Heart right ventricle (tissue), 16 donors: ENCODE measurements at regions not wholly inside any gene's neighbourhood (a gene's known extent, or its start where the extent isn't known, plus 50 kb on each side); places are given as distances from the start of the nearest gene placed in this dataset.

Experiments
- ATAC-seq, 8 donors: fragments of 200-7000 bp; cut with Tn5 transposase; one replicate each; pipeline ENCODE4 v1.9.1; 2020; ENCODE audit warnings: mild to moderate bottlenecking in 8 of 8, moderate library complexity in 8 of 8, moderate number of reproducible peaks in 1 of 8
- DNase-seq, 2 donors: peaks; one replicate each; pipeline ENCODE4 v3.0.0-alpha.2; 2020
- H3K27ac ChIP-seq, 10 donors: fragments of 200-600 bp; sonication (generic) in 2 of 10; one replicate each; pipeline versions ENCODE4 v1.5.0 to v1.8.0; 2020 to 2022; ENCODE audit warnings: mild to moderate bottlenecking in 3 of 10
- H3K27me3 ChIP-seq, 7 donors: fragments of 200-600 bp; one replicate each; pipeline ENCODE4 v1.8.0; 2021 to 2022; ENCODE audit warnings: mild to moderate bottlenecking in 2 of 7
- H3K36me3 ChIP-seq, 9 donors: fragments of 200-600 bp; sonication (generic) in 1 of 9; one replicate each; pipeline versions ENCODE4 v1.5.0 to v1.8.0; 2020 to 2022; ENCODE audit warnings: mild to moderate bottlenecking in 2 of 9
- H3K4me1 ChIP-seq, 9 donors: fragments of 200-600 bp; sonication (generic) in 1 of 9; one replicate each; pipeline versions ENCODE4 v1.5.0 to v1.8.0; 2020 to 2022; ENCODE audit warnings: mild to moderate bottlenecking in 4 of 9
- H3K4me3 ChIP-seq, 10 donors: fragments of 200-600 bp; sonication (generic) in 2 of 10; one replicate each; pipeline versions ENCODE4 v1.5.0 to v1.8.0; 2020 to 2022; ENCODE audit warnings: mild to moderate bottlenecking in 7 of 10, moderate library complexity in 2 of 10
- H3K9me3 ChIP-seq, 11 donors: fragments of 200-600 bp in 10 of 11; sonication (generic) in 2 of 11; one replicate each; pipeline versions ENCODE4 v1.5.0 to v1.8.0; 2013 to 2022; ENCODE audit warnings: mild to moderate bottlenecking in 2 of 11, control low read depth in 1 of 11, moderate library complexity in 1 of 11
- CTCF ChIP-seq, 9 donors: fragments of 200-600 bp; sonication (generic) in 2 of 9; IDR thresholded peaks; one replicate each; pipeline versions ENCODE4 v1.5.0 to v1.8.0; 2021 to 2022; ENCODE audit warnings: antibody characterized with exemption in 9 of 9, mild to moderate bottlenecking in 5 of 9, moderate library complexity in 1 of 9
- WGBS, 2 donors: extraction: QIAGEN DNeasy Blood & Tissue Kit; methylation state at CpG; one replicate each; pipeline ENCODE4 v1.1.7; 2013; ENCODE audit warnings: inconsistent platforms in 1 of 2; 5-methylcytosine and 5-hydroxymethylcytosine counted together
- intact Hi-C, 10 donors: fragments of 100-400 bp; cut with DNase I; formaldehyde crosslinking; loops; one replicate each; pipeline versions ENCODE4 v1.11.1 to v1.14.2; 2022
- donor health status: Arrhythmogenic right ventricular cardiomyopathy.
- donor health status: ischemic (EF 13 %, LVEDD 7.1; RV severe dilation, severe dysfunction).
- donor health status: healthy with polysubstance abuse.
- donor health status: DM: no; HTN: yes; CAD: no.
- donor health status: DM: no; HTN: no; CAD: no.
- donor health status: ischemic (EF 25% LVEDD 6.9; RV normal size, moderate dysfunction).
- donor health status: ischemic (EF 25% LVEDD 5.7; RV mildly dilated, moderate dysfunction).
- donor health status: healthy.
- donor health status: DM: yes; HTN: yes; CAD: no.
- donor health status: Ischemic cardiomyopathy.
- donor health status: ischemic (EF 35%, LVEDD 5.7; RV mildly dilated, moderate dysfunction).
- donor health status: nonischemic (EF 11% LVEDD 7.7; RV severe dilation, severe dysfunction).
- donor health status: DM: yes; HTN: yes; CAD: no.
- donor health status: PGD.
- donor health status: ischemic (EF 29% LVEDD 5.4; RV normal size, mild dysfunction).
- donor health status: nonischemic (EF 23%, LVEDD 6.1; RV moderate dilation, normal function).

GRCh38 chr14:81960781-81961180 is 427.1 kb upstream of the SEL1L start:
- no peaks in the 10 kb centered on the region for H3K9me3 ChIP-seq
- H3K27me3 ChIP-seq = no peaks in the 10 kb centered on the region
- H3K4me3 ChIP-seq = no peak overlapping the region
- no peak for ATAC-seq
- H3K27ac ChIP-seq = no peak overlapping the region
- DNase-seq = no peak
- WGBS, 2 donors = 87 to 93% methylated on average over 3 of the region's 3 CpGs
- intact Hi-C loops = no loop called here
- H3K36me3 ChIP-seq = no peaks in the 10 kb centered on the region
- no peak for TF ChIP-seq CTCF (IDR thresholded peaks at IDR 0.05)
- no peaks in the 10 kb centered on the region for H3K4me1 ChIP-seq

GRCh38 chr14:81963846-81964245 is 430.2 kb upstream of the SEL1L start:
- H3K4me1 ChIP-seq = no peaks in the 10 kb centered on the region
- H3K27me3 ChIP-seq = no peaks in the 10 kb centered on the region
- TF ChIP-seq CTCF (IDR thresholded peaks at IDR 0.05) = no peak
- no peak overlapping the region for H3K4me3 ChIP-seq
- DNase-seq (no peak), ATAC-seq (no peak)
- intact Hi-C loops = no loop called here
- H3K36me3 ChIP-seq = no peaks in the 10 kb centered on the region
- 76 to 77% methylated on average over 1 of the region's 1 CpG for WGBS, 2 donors
- H3K27ac ChIP-seq = no peak overlapping the region
- H3K9me3 ChIP-seq = peaks cover 0 to 23% (median 3%) of the 10 kb centered on the region in 11 donors

DNA sequence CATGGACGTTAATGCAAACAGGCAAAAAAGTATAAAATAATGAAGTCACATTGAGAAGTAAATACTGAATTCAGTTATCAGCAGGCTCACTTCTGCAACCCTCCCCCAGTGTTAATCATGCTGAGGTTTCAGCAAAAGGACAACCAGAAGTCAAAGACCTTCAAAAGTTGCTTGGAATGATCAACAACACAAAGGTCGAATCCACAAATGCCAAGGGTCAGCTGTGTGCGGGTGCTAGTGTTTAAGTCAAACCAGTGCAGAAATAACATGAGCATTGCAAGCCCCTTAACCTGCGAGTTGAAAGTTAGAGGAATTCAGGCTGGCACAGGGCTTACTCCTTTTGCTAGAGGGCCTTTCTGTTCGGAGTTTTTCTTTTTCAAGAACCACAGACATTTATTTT is 436.7 kb upstream of the SEL1L start:
- Histone ChIP-seq H3K36me3 (no peaks in the 10 kb centered on the region), H3K27ac (no peak overlapping the region), H3K9me3 (peaks cover 0 to 34% (median 6%) of the 10 kb centered on the region in 11 donors), H3K27me3 (no peaks in the 10 kb centered on the region), H3K4me1 (no peaks in the 10 kb centered on the region), H3K4me3 (no peak overlapping the region)
- ATAC-seq (no peak), DNase-seq (no peak)
- TF ChIP-seq CTCF (IDR thresholded peaks at IDR 0.05) = no peak
- intact Hi-C loops = no loop called here
- 62 to 75% methylated on average over 5 of the region's 5 CpGs for WGBS, 2 donors

DNA sequence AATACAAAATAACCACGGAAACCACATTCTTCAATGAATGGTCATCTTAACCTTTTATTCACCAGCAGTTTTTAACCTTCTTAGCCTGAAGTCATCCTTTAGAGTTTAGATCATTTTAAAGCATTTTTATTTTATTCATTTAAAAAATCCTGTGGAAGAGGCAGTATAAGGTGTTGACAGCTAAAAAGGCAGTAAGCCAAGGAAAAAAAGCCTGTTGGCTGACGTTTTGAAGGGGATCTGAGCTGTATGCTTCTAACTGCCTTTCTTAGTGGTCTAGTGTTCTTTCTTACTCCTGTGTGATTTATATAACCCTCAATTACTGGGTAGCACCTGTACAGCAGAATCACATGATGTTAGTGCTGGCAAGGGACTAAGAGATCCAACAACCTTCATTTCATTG is 438.3 kb upstream of the SEL1L start:
- no peaks in the 10 kb centered on the region for H3K27me3 ChIP-seq
- H3K4me1 ChIP-seq = no peaks in the 10 kb centered on the region
- H3K4me3 ChIP-seq = no peak overlapping the region
- DNase-seq (no peak), ATAC-seq (no peak)
- H3K27ac ChIP-seq = no peak overlapping the region
- no peak for TF ChIP-seq CTCF (IDR thresholded peaks at IDR 0.05)
- WGBS, 2 donors = 25 to 28% methylated on average over 2 of the region's 2 CpGs
- intact Hi-C loops = no loop called here
- H3K36me3 ChIP-seq = no peaks in the 10 kb centered on the region
- H3K9me3 ChIP-seq = peaks cover 0 to 30% (median 6%) of the 10 kb centered on the region in 11 donors

DNA sequence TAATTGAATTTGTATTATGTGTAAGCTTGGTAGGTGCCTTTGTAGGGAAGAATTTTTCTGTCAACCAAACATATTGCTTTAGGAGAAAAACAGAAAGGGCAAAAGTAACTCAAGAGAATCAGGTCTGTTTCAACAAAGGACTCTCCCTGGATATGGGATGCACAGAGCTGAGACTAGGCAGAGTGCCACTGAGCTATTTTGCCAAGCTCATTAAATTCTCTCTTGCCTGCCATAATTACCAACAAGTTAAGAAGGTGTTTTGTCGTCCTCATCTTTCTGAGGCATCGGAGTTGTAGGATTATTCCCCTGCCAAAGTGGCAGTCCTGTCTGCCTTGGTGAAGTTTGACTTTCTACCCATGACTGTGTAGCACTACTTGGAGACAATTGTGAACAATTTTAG is 438.9 kb upstream of the SEL1L start:
- Histone ChIP-seq H3K27ac (no peak overlapping the region), H3K4me3 (no peak overlapping the region), H3K27me3 (no peaks in the 10 kb centered on the region), H3K36me3 (no peaks in the 10 kb centered on the region), H3K9me3 (peaks cover 0 to 24% (median 6%) of the 10 kb centered on the region in 11 donors), H3K4me1 (no peaks in the 10 kb centered on the region)
- DNase-seq (no peak), ATAC-seq (no peak)
- 83 to 87% methylated on average over 2 of the region's 2 CpGs for WGBS, 2 donors
- no peak for TF ChIP-seq CTCF (IDR thresholded peaks at IDR 0.05)
- intact Hi-C loops = no loop called here
